Activated CD8-positive, alpha-beta memory T cell treated with anti-CD3 and anti-CD28 coated beads, Interleukin-2, amount 50 U/mL, for 1 hour (primary cell): ENCODE measurements at regions not wholly inside any gene's neighbourhood (a gene's known extent, or its start where the extent isn't known, plus 50 kb on each side); places are given as distances from the start of the nearest gene placed in this dataset.

Experiments
- DNase-seq: peaks from one replicate; pipeline ENCODE4 v3.0.0-alpha.2; 2020; ENCODE audit errors: extremely low read depth

DNA sequence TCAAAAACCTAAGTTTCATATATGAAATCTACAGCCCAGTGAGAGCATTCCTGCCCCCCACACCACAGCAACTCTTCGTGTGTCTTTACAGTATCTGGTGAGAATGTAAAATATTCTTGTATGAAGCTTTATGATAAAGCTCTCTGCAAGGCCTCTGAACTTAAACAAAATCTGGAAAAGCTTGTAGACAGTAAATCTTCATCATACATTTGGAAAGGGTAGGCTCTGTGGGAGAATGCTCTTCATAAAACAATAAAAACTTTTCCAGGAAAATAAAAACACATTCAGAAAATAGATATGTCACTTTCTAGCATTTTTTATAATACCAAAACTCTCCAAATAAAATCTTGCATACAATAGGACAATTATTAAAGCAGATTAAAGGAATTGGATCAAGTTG lies 1009.5 kb downstream of the NAALADL2 start:
- no peak for DNase-seq

DNA sequence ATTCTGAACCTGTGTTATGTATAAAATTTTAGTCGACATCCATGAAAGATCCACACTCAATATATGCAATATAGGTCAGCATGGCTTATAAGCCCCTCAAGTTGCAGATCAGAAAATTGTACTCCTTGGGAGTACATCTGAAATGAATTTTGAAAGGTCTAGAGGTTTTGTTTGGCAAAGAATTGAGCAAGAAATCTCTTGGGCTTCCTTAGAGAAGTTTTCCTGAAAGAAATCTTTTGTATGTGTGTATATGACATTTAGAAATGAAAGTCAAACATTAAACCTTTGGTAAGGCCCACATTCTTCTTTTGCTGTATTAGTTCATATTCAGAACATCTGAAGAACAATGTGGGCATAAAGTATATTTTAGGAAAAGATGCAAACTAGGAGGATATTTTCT lies 1006.6 kb downstream of the NAALADL2 start:
- no peak for DNase-seq

- DNase-seq = no peak
These were observed 1002.8 kb downstream of the NAALADL2 start for GRCh38 chr3:175861916-175862315.
